ENCODE measurements at regions not wholly inside any gene's neighbourhood (a gene's known extent, or its start where the extent isn't known, plus 50 kb on each side); places are given as distances from the start of the nearest gene placed in this dataset.

DNA sequence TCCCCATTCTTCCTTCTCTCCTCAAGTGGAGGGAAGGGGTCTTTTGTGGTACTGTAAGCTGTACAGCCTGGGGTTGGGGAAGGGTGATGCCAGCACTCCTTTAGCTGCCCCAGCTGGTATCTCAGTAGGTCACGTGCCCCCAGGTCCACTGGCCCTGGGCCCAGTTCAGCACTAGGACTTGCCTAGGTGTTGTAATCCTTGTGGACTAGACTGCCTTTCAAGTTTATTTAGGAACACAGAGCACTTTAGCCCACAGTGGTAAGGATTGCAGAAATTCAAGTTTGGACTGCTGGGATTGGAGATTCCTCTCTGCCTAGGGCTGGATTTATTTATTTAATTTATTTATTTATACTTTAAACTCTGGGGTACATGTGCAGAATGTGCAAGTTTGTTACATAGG lies 569.6 kb downstream of the AACS start:
- H3K79me2 ChIP-seq (ENCODE audit: insufficient read depth, low read length), result no peaks in the 10 kb centered on the region
- Mint-ChIP-seq H3K36me3 (ENCODE audit: insufficient read depth in 1 of 3, low read depth in 3 of 3) (peaks cover 0 to 2% (median 0%) of the 10 kb centered on the region in 3 experiments; a peak in 2 of 7 replicates), H3K4me1 (peaks cover 0 to 4% of the 10 kb centered on the region in 2 experiments; a peak in 1 of 4 replicates), H3K4me3 (no peak overlapping the region), H3K9me3 (no peaks in the 10 kb centered on the region), H3K27me3 (ENCODE audit: low read depth) (peaks cover 1% of the 10 kb centered on the region; the same call in 1 of the 2 replicates), H3K27ac (no peak overlapping the region; a peak in 1 of 7 replicates)
- no peak overlapping the region for H3K56ac ChIP-seq (ENCODE audit: insufficient read length, low read depth, low read length)
- no peaks in the 10 kb centered on the region for H3K9me3 ChIP-seq (ENCODE audit: control insufficient read depth, low read depth, low read length)
- H3T11ph ChIP-seq (ENCODE audit: low read length), result no peak overlapping the region
- H3K79me1 ChIP-seq (ENCODE audit: insufficient read depth, low read depth, low read length, poor library complexity, severe bottlenecking), result no peaks in the 10 kb centered on the region
- H3K27ac ChIP-seq (ENCODE audit: insufficient read length, low read depth, low read length), result no peak overlapping the region
- no peak overlapping the region for H3K18ac ChIP-seq (ENCODE audit: insufficient read length, low read depth, low read length)
- no peaks in the 10 kb centered on the region for H3K23me2 ChIP-seq (ENCODE audit: insufficient read length, low read depth, low read length, poor library complexity, severe bottlenecking)
- TF ChIP-seq CTCF (conservative IDR thresholded peaks at IDR 0.05), result no peak
- no peak overlapping the region for H3K9ac ChIP-seq (ENCODE audit: extremely low read depth, insufficient read length, low read length)
- no peak overlapping the region for H3K4me2 ChIP-seq (ENCODE audit: insufficient read depth, insufficient read length, low read length)
- no peak overlapping the region for H2BK12ac ChIP-seq (ENCODE audit: insufficient read length, low read depth, low read length)
- DNase-seq, result no peak
- no peaks in the 10 kb centered on the region for H4K20me1 ChIP-seq (ENCODE audit: control insufficient read depth, insufficient read depth, insufficient read length)
- no peak overlapping the region for H2AFZ ChIP-seq (ENCODE audit: low read length)
- no peak overlapping the region for H4K8ac ChIP-seq (replicated peaks; ENCODE audit: insufficient read length, low read depth, low read length)
- no peak overlapping the region for H2BK20ac ChIP-seq (ENCODE audit: low read depth, low read length, poor library complexity, severe bottlenecking)
- no peaks in the 10 kb centered on the region for H3K4me1 ChIP-seq (ENCODE audit: insufficient read depth, low read length)
- no peak overlapping the region for H3K4ac ChIP-seq (ENCODE audit: low read depth, low read length)
- no peak overlapping the region for H2AK5ac ChIP-seq (ENCODE audit: insufficient read length, low read length)
- H3K23ac ChIP-seq (ENCODE audit: insufficient read length, low read depth, low read length), result no peak overlapping the region
- H4K5ac ChIP-seq (ENCODE audit: insufficient read length, low read depth, low read length), result no peak overlapping the region
- no peak overlapping the region for H2BK120ac ChIP-seq (ENCODE audit: low read depth, low read length, poor library complexity, severe bottlenecking)
- no peak overlapping the region for H4K91ac ChIP-seq (ENCODE audit: insufficient read length, low read depth, low read length)
- H2BK15ac ChIP-seq (ENCODE audit: low read depth, low read length), result no peak overlapping the region
- WGBS (ENCODE audit: extremely low coverage, insufficient read length, low lambda C conversion rate), result no CpG with 5 or more reads among the region's 1 CpG
- no peak overlapping the region for H3K14ac ChIP-seq (ENCODE audit: insufficient read depth, low read length)
- no peaks in the 10 kb centered on the region for H3K27me3 ChIP-seq (ENCODE audit: insufficient read depth, low read length)
- H2BK5ac ChIP-seq (ENCODE audit: insufficient read length, low read length), result no peak overlapping the region

All from H9 (cell line).